ENCODE measurements at regions not wholly inside any gene's neighbourhood (a gene's known extent, or its start where the extent isn't known, plus 50 kb on each side); places are given as distances from the start of the nearest gene placed in this dataset.
A peak's percentile ranks its signal among the peaks of the same experiment; 100 is the strongest.

DNA sequence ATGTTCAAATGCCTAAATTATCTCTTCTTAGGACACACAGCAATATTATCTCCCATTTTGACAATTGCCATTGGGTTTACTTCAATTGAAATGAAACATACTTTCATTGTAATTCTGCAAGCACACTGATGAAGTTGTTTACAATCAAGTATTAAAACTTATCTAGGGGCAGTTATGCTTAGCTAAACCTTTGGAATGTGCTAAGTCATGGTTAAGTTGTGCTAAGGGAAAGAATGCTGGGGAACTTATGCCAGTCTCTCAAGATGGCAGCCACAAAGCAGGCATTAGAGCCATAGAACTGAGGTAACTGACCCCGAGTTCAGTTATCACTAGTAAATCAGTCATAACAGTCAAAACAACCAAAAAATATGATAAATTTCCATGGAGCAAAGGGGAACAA is 59.1 kb upstream of the NT5E start:
- Histone ChIP-seq H3K4me3 (no peak overlapping the region), H3K36me3 (no peaks in the 10 kb centered on the region), H3K27me3 (no peaks in the 10 kb centered on the region), H3K9ac (ENCODE audit: low read depth in 2 of 2, low read length in 2 of 2) (no peak overlapping the region), H3K9me3 (no peaks in the 10 kb centered on the region), H3K4me1 (no peaks in the 10 kb centered on the region), H3K27ac (peak overlapping the region; percentile 49)
- intact Hi-C loops (cut with DNase I) = no loop called here
- TF ChIP-seq, protein P1, sequence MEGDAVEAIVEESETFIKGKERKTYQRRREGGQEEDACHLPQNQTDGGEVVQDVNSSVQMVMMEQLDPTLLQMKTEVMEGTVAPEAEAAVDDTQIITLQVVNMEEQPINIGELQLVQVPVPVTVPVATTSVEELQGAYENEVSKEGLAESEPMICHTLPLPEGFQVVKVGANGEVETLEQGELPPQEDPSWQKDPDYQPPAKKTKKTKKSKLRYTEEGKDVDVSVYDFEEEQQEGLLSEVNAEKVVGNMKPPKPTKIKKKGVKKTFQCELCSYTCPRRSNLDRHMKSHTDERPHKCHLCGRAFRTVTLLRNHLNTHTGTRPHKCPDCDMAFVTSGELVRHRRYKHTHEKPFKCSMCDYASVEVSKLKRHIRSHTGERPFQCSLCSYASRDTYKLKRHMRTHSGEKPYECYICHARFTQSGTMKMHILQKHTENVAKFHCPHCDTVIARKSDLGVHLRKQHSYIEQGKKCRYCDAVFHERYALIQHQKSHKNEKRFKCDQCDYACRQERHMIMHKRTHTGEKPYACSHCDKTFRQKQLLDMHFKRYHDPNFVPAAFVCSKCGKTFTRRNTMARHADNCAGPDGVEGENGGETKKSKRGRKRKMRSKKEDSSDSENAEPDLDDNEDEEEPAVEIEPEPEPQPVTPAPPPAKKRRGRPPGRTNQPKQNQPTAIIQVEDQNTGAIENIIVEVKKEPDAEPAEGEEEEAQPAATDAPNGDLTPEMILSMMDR (IDR thresholded peaks at IDR 0.05) = no peak
- no peak for DNase-seq

DNA sequence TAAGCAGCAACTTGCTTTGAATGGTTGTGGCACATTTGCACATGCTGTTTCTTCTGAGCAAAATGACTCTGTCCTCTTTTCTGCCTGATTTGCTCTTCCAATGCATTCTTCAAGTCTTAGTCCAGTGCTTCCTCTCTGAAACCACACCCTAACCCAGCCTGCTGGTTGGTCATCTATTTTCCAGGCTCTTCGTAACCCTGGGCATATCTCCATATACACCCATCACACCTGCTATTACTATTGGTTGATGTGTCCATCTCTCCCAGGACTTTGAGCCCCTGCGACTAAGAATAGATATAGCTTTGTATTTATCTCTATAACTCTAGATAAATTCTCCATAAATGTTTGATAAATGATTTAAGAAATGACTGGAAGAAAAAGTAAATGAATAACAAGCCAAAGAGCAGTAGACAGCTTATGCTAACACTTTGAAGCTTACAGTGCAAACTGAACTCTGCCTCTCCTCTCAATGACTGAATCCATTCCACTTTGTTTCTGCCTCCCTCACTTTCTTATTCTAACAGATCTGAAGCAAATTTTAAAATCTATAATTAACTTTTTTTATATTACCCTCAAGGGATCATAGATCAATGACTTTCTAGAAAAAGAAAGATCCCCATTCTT is 59.7 kb upstream of the NT5E start:
- TF ChIP-seq, protein P1 (IDR thresholded peaks at IDR 0.05) = no peak
- Histone ChIP-seq H3K27ac (peak overlapping the region; percentile 59), H3K27me3 (no peaks in the 10 kb centered on the region), H3K9ac (ENCODE audit: low read depth in 2 of 2, low read length in 2 of 2) (no peak overlapping the region), H3K4me3 (no peak overlapping the region), H3K4me1 (no peaks in the 10 kb centered on the region), H3K36me3 (no peaks in the 10 kb centered on the region), H3K9me3 (no peaks in the 10 kb centered on the region)
- intact Hi-C loops (cut with DNase I) = no loop called here
- DNase-seq = peak; percentile 79

DNA sequence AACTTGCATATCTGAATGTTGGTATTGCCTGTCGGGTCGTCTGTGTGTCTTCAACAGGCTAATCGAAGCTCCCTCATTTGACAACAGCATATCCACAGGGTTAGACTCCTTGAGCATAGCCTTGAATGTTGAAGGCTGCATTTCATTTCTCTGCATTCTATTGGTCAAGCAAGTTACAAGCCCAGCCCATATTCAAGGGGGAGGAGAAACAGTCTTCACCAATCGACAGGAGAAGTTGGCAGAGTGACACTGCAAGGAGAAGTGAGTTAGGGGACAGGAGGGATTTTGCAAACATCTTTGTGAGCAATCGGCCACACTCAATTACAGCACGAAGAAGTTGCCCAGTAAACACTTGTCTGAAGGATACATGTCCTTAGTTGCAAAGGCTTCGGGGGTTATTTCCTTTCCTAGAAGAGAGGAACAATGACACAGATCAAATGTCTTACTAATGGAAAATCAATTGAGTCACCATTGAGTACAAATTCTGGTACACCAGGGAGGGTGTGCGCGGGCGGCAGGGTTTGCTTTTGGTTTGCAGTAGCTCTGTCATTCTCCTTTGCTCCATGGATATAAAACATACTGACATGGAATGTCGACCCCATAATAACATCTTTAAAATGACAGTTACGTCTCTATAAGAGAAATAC is 60.6 kb upstream of the NT5E start:
- H3K4me1 ChIP-seq = no peaks in the 10 kb centered on the region
- DNase-seq = no peak
- intact Hi-C loops (cut with DNase I) = no loop called here
- no peak overlapping the region for H3K4me3 ChIP-seq
- H3K27me3 ChIP-seq = no peaks in the 10 kb centered on the region
- TF ChIP-seq, protein P1 (IDR thresholded peaks at IDR 0.05) = no peak
- H3K9me3 ChIP-seq = no peaks in the 10 kb centered on the region
- no peak overlapping the region for H3K9ac ChIP-seq (ENCODE audit: low read depth in 2 of 2, low read length in 2 of 2)
- no peaks in the 10 kb centered on the region for H3K36me3 ChIP-seq
- H3K27ac ChIP-seq = peak overlapping the region; percentile 59

DNA sequence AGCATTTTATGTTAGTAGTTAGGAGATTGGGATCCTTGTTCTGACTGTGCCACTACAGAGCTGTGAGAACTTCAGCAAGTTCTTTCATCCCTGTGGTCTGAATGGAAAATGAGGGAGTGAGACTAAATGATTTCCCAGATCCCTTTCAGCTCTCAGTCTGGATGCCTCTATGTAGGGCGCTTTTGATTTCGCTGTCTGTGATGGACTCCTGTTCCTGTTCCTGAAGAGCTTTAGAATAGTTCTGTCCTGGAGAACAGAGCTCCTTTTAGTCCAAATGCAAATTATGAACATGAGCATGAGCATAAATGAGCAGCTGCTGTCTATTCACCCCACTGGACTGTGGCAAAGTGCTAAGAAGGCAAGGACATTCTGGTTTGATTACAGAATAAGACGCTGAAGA is 61.4 kb upstream of the NT5E start:
- Histone ChIP-seq H3K36me3 (no peaks in the 10 kb centered on the region), H3K27ac (no peak overlapping the region), H3K4me3 (no peak overlapping the region), H3K9me3 (no peaks in the 10 kb centered on the region), H3K4me1 (no peaks in the 10 kb centered on the region), H3K9ac (ENCODE audit: low read depth in 2 of 2, low read length in 2 of 2) (no peak overlapping the region), H3K27me3 (no peaks in the 10 kb centered on the region)
- no peak for DNase-seq
- intact Hi-C loops (cut with DNase I) = no loop called here
- TF ChIP-seq, protein P1 (IDR thresholded peaks at IDR 0.05) = no peak

DNA sequence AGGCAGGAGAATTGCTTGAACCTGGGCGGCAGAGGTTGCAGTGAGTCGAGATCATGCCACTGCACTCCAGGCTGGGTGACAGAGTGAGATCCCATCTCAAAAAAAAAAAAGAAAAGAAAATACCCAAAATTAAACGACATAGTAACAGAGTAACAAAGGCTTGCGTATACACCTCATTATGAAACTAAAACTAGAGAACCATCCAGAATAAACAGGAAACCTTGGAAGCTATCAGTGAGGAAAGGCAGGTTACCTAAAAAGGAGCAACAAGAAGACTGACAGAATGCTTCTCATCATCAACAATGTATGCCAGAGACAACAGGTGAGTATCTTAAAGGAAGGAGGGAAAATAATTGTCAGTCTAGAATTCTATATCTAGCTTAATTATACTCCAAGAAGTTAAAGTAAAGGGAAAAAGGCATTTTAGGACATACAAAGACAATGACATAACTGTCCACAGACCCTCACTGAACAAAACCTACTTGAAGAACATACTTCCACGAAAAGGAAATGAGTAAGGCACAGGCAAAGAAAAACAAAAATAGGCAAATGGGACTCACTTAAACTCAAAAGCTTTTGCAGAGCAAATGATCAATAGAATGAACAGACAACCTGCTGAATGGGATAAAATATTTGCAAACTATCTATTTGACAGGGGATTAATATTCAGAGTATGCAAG is 64.1 kb upstream of the NT5E start:
- no peak overlapping the region for H3K27ac ChIP-seq
- no peak overlapping the region for H3K9ac ChIP-seq (ENCODE audit: low read depth in 2 of 2, low read length in 2 of 2)
- no peak overlapping the region for H3K4me3 ChIP-seq
- TF ChIP-seq, protein P1 (IDR thresholded peaks at IDR 0.05) = no peak
- no peaks in the 10 kb centered on the region for H3K9me3 ChIP-seq
- H3K27me3 ChIP-seq = no peaks in the 10 kb centered on the region
- no peaks in the 10 kb centered on the region for H3K4me1 ChIP-seq
- H3K36me3 ChIP-seq = no peaks in the 10 kb centered on the region
- DNase-seq = no peak
- intact Hi-C loops (cut with DNase I) = no loop called here

Measured in colonic mucosa (tissue), 4 donors.